Endothelial cell of umbilical vein (primary cell): ENCODE measurements at regions not wholly inside any gene's neighbourhood (a gene's known extent, or its start where the extent isn't known, plus 50 kb on each side); places are given as distances from the start of the nearest gene placed in this dataset.

Experiments
- CTCF ChIP-seq, 2 donors: IDR thresholded peaks; 1 replicate in 1 of 2; 2 replicates in 1 of 2; pipeline ENCODE4 v1.5.1; 2011; ENCODE audit warnings: low read length in 2 of 2, mild to moderate bottlenecking in 2 of 2, moderate library complexity in 2 of 2, control low read depth in 1 of 2, inconsistent platforms in 1 of 2, low read depth in 1 of 2; ENCODE audit not compliant: insufficient read depth in 1 of 2; ENCODE audit errors: extremely low read depth in 1 of 2
- EZH2 ChIP-seq: IDR thresholded peaks from 2 replicates; pipeline ENCODE4 v1.6.1; 2012; ENCODE audit warnings: borderline replicate concordance, low read depth, mild to moderate bottlenecking, moderate library complexity, low read length, inconsistent platforms; ENCODE audit not compliant: severe bottlenecking
- POLR2A ChIP-seq: IDR thresholded peaks from 2 replicates; pipeline ENCODE4 v1.6.1; 2012; ENCODE audit warnings: low read depth, mild to moderate bottlenecking, control low read depth, low read length

- TF ChIP-seq POLR2A (no peak), CTCF (IDR thresholded peaks at IDR 0.05; ENCODE audit: extremely low read depth in 1 of 2, insufficient read depth in 1 of 2, low read depth in 1 of 2, low read length in 2 of 2) (no peak), EZH2 (no peak)
Measured at GRCh38 chr10:91742229-91742628, 56.0 kb upstream of the TNKS2 start.
